DOHH2 (cell line): ENCODE measurements at regions not wholly inside any gene's neighbourhood (a gene's known extent, or its start where the extent isn't known, plus 50 kb on each side); places are given as distances from the start of the nearest gene placed in this dataset.

Experiments used
- EZH2phosphoT487 ChIP-seq: fragments of 200-600 bp; sonication (generic); IDR thresholded peaks from 2 replicates; pipeline ENCODE4 v1.6.1; 2017; ENCODE audit warnings: borderline replicate concordance, mild to moderate bottlenecking, antibody characterized with exemption, low read length, moderate library complexity, mixed read lengths
- TF ChIP-seq, protein P1 (sequence below): fragments of 200-600 bp; sonication (generic); IDR thresholded peaks from one replicate; pipeline ENCODE4 v1.5.1; 2014; ENCODE audit warnings: antibody characterized with exemption, mild to moderate bottlenecking, low read depth, low read length; ENCODE audit not compliant: poor library complexity, severe bottlenecking

- TF ChIP-seq, protein P1, sequence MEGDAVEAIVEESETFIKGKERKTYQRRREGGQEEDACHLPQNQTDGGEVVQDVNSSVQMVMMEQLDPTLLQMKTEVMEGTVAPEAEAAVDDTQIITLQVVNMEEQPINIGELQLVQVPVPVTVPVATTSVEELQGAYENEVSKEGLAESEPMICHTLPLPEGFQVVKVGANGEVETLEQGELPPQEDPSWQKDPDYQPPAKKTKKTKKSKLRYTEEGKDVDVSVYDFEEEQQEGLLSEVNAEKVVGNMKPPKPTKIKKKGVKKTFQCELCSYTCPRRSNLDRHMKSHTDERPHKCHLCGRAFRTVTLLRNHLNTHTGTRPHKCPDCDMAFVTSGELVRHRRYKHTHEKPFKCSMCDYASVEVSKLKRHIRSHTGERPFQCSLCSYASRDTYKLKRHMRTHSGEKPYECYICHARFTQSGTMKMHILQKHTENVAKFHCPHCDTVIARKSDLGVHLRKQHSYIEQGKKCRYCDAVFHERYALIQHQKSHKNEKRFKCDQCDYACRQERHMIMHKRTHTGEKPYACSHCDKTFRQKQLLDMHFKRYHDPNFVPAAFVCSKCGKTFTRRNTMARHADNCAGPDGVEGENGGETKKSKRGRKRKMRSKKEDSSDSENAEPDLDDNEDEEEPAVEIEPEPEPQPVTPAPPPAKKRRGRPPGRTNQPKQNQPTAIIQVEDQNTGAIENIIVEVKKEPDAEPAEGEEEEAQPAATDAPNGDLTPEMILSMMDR: peak; percentile 67
- TF ChIP-seq EZH2phosphoT487: no peak
Observed at GRCh38 chr11:11157185-11157584, 195.9 kb downstream of the CSNK2A3 start.
